A549 (cell line): ENCODE measurements at regions not wholly inside any gene's neighbourhood (a gene's known extent, or its start where the extent isn't known, plus 50 kb on each side); places are given as distances from the start of the nearest gene placed in this dataset.

Experiments
- CTCF ChIP-seq: fragments of >200 bp; sonication (Bioruptor Twin); formaldehyde crosslinking; IDR thresholded peaks from 3 replicates; pipeline ENCODE4 v1.5.1; 2016
- EP300 ChIP-seq, 2 experiments: fragments of >200 bp; sonication (Bioruptor Twin); formaldehyde crosslinking; IDR thresholded peaks; 2 replicates in 1 of 2; 3 replicates in 1 of 2; pipeline ENCODE4 v1.6.1; 2016 to 2017
- HMGXB4 ChIP-seq: fragments of 250-450 bp; sonication (Bioruptor Pico); IDR thresholded peaks from 2 replicates; pipeline ENCODE4 v1.5.0; 2021; ENCODE audit warnings: mild to moderate bottlenecking, moderate library complexity, borderline replicate concordance
- JUN ChIP-seq, 2 experiments: fragments of >200 bp; sonication (Bioruptor Twin); formaldehyde crosslinking; IDR thresholded peaks; 2 replicates in 1 of 2; 3 replicates in 1 of 2; pipeline ENCODE4 v1.6.1; 2016 to 2017
- MAX ChIP-seq: IDR thresholded peaks from 2 replicates; pipeline ENCODE4 v1.6.1; 2012
- POLR2A ChIP-seq: IDR thresholded peaks from 2 replicates; pipeline ENCODE4 v1.6.1; 2012; ENCODE audit warnings: mild to moderate bottlenecking, low read length
- RCOR1 ChIP-seq: fragments of 150-350 bp; IDR thresholded peaks from 2 replicates; pipeline ENCODE4 v1.6.1; 2014; ENCODE audit warnings: antibody characterized with exemption, low read length, low read depth

- TF ChIP-seq POLR2A (no peak), CTCF (no peak), JUN (IDR thresholded peaks at IDR 0.05) (no peak), RCOR1 (no peak), HMGXB4 (CRISPR knock-in tag) (no peak), EP300 (IDR thresholded peaks at IDR 0.05) (no peak), MAX (no peak)
Measured at GRCh38 chr3:53978386-53978785, 86.7 kb upstream of the SELENOK start.
